ENCODE measurements at regions not wholly inside any gene's neighbourhood (a gene's known extent, or its start where the extent isn't known, plus 50 kb on each side); places are given as distances from the start of the nearest gene placed in this dataset.
"Not testable (repeated sequence)": the region's sequence is repeated elsewhere in the genome, so short reads cannot be mapped to it uniquely, and the experiment has no call there.

- intact Hi-C loops (cut with micrococcal nuclease) = no loop called here
- no peak for ATAC-seq (ENCODE audit: low read depth)
- Mint-ChIP-seq H3K4me1 (no peaks in the 10 kb centered on the region), H3K9me3 (peaks cover 17% of the 10 kb centered on the region), H3K36me3 (ENCODE audit: low read depth) (no peaks in the 10 kb centered on the region), H3K4me3 (no peak overlapping the region), H3K27ac (no peak overlapping the region), H3K27me3 (no peaks in the 10 kb centered on the region)
- CTCF ChIA-PET = no interaction called here
- POLR2A ChIA-PET = no interaction called here
- no peak for DNase-seq
- TF ChIP-seq CTCF (IDR thresholded peaks at IDR 0.05) = no peak
Observed at GRCh38 chr1:69090752-69091151, 477.0 kb upstream of the LRRC7 start.

GRCh38 chr1:69102058-69102457, 465.7 kb upstream of the LRRC7 start:
- DNase-seq; H3K4me1 Mint-ChIP-seq; H3K27me3 Mint-ChIP-seq; H3K36me3 Mint-ChIP-seq (ENCODE audit: low read depth); POLR2A ChIA-PET; H3K27ac Mint-ChIP-seq; intact Hi-C loops (cut with micrococcal nuclease); H3K4me3 Mint-ChIP-seq; H3K9me3 Mint-ChIP-seq; CTCF ChIA-PET; ATAC-seq (ENCODE audit: low read depth): not testable (repeated sequence)

GRCh38 chr1:69103213-69103612, 464.5 kb upstream of the LRRC7 start:
- no peak for TF ChIP-seq CTCF (IDR thresholded peaks at IDR 0.05)
- ChIA-PET POLR2A (no interaction called here), CTCF (no interaction called here)
- H3K4me1 Mint-ChIP-seq = no peaks in the 10 kb centered on the region
- ATAC-seq (ENCODE audit: low read depth) (no peak), DNase-seq (no peak)
- intact Hi-C loops (cut with micrococcal nuclease) = no loop called here
- no peaks in the 10 kb centered on the region for H3K36me3 Mint-ChIP-seq (ENCODE audit: low read depth)
- no peaks in the 10 kb centered on the region for H3K27me3 Mint-ChIP-seq
- H3K9me3 Mint-ChIP-seq = peaks cover 1% of the 10 kb centered on the region
- no peak overlapping the region for H3K4me3 Mint-ChIP-seq
- H3K27ac Mint-ChIP-seq = no peak overlapping the region

- TF ChIP-seq CTCF (IDR thresholded peaks at IDR 0.05) = no peak
- DNase-seq (no peak), ATAC-seq (ENCODE audit: low read depth) (no peak)
- H3K36me3 Mint-ChIP-seq (ENCODE audit: low read depth) = no peaks in the 10 kb centered on the region
- no peaks in the 10 kb centered on the region for H3K27me3 Mint-ChIP-seq
- CTCF ChIA-PET = no interaction called here
- POLR2A ChIA-PET = interaction anchor here (0.7 kb wide), 1 partner anchor 15 kb away, joined by 3 read pairs; no protein-coding TSS in a partner anchor
- no peaks in the 10 kb centered on the region for H3K4me1 Mint-ChIP-seq
- no peak overlapping the region for H3K27ac Mint-ChIP-seq
- H3K4me3 Mint-ChIP-seq = no peak overlapping the region
- H3K9me3 Mint-ChIP-seq = peaks cover 2% of the 10 kb centered on the region
- intact Hi-C loops (cut with micrococcal nuclease) = no loop called here
Observed at GRCh38 chr1:69103705-69104385, 463.9 kb upstream of the LRRC7 start.

- no peaks in the 10 kb centered on the region for H3K27me3 Mint-ChIP-seq
- no peak for ATAC-seq (ENCODE audit: low read depth)
- H3K4me1 Mint-ChIP-seq = no peaks in the 10 kb centered on the region
- no peaks in the 10 kb centered on the region for H3K36me3 Mint-ChIP-seq (ENCODE audit: low read depth)
- H3K27ac Mint-ChIP-seq = no peak overlapping the region
- POLR2A ChIA-PET = no interaction called here
- H3K4me3 Mint-ChIP-seq = no peak overlapping the region
- CTCF ChIA-PET = no interaction called here
- TF ChIP-seq CTCF (IDR thresholded peaks at IDR 0.05) = no peak
- peaks cover 2% of the 10 kb centered on the region for H3K9me3 Mint-ChIP-seq
- no peak for DNase-seq
- intact Hi-C loops (cut with micrococcal nuclease) = no loop called here
Observed at GRCh38 chr1:69104894-69105293, 462.8 kb upstream of the LRRC7 start.

- CTCF ChIA-PET = no interaction called here
- no peak overlapping the region for H3K27ac Mint-ChIP-seq
- no peaks in the 10 kb centered on the region for H3K36me3 Mint-ChIP-seq (ENCODE audit: low read depth)
- no peak overlapping the region for H3K4me3 Mint-ChIP-seq
- H3K27me3 Mint-ChIP-seq = no peaks in the 10 kb centered on the region
- H3K9me3 Mint-ChIP-seq = peaks cover 2% of the 10 kb centered on the region
- no peak for ATAC-seq (ENCODE audit: low read depth)
- no peak for DNase-seq
- no peak for TF ChIP-seq CTCF (IDR thresholded peaks at IDR 0.05)
- intact Hi-C loops (cut with micrococcal nuclease) = no loop called here
- no peaks in the 10 kb centered on the region for H3K4me1 Mint-ChIP-seq
- POLR2A ChIA-PET = no interaction called here
Observed at GRCh38 chr1:69109277-69109676, 458.4 kb upstream of the LRRC7 start.

All from activated B cell treated with CpG ODN at 0.5 μM for 24 hours (primary cell).